ENCODE measurements at regions not wholly inside any gene's neighbourhood (a gene's known extent, or its start where the extent isn't known, plus 50 kb on each side); places are given as distances from the start of the nearest gene placed in this dataset.

GRCh38 chr9:129343424-129344375 is 165.6 kb upstream of the IER5L start:
- no peak for DNase-seq (ENCODE audit: low read depth)

GRCh38 chr9:129342591-129343423 is 164.7 kb upstream of the IER5L start:
- DNase-seq (ENCODE audit: low read depth), result no peak

DNA sequence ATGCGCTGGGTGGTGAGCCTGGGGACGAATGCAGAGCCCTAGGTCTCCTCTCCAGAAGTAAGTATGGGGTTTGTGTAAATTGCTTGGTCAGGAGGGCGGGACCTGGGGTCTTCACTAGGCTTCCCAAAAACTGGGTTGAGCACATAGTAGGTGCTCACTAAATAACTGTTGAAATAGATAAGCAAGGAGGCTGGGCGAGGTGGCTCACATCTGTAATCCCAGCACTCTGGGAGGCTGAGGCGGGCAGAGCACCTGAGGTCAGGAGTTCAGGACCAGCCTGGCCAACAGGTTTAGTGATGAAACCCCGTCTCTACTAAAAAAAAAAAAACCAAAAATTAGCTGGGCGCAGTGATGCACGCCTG is 163.9 kb upstream of the IER5L start:
- DNase-seq (ENCODE audit: low read depth), result no peak

DNA sequence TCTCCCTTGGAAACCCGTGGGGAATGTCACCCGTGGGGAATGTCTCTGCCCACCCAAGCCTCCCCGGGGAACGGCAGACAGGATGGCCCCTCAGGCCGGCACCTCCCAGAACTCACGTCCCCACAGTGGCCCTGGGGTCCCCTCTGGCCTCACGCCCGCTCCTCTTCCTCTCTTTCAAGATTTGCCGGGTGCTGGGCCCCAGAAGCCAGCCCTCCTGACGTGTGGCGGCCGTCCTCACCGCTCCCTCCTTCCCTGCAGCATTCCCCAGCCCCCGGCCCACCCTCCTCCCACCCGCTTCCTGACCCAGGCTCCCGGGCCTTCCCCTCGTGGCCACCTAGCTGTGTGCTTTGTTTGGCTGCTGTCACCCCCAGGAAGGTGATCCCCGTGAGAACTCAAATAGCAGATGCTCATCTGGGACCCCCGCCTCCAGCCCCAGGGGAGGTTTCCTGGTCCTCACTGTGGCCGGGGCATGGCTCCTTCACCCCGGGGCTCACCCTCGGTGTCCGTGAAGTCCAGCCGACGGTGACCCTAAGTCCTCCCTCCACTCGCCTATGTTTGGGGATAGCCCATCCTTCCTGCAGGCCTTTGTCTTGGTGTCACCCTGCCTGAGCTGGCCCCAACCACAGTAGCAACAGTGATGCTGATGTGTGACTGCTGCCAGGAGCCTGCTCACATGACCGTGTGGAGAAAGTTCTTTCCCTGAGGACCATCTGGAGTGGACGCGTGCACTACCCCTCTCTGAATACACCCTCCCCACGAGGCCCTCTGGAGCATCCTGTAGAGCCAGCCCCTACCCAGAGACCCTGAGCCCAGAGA is 163.3 kb upstream of the IER5L start:
- no peak for DNase-seq (ENCODE audit: low read depth)

GRCh38 chr9:129340427-129341170 is 162.5 kb upstream of the IER5L start:
- DNase-seq (ENCODE audit: low read depth), result no peak

GRCh38 chr9:129339539-129340157 is 161.6 kb upstream of the IER5L start:
- no peak for DNase-seq (ENCODE audit: low read depth)

DNA sequence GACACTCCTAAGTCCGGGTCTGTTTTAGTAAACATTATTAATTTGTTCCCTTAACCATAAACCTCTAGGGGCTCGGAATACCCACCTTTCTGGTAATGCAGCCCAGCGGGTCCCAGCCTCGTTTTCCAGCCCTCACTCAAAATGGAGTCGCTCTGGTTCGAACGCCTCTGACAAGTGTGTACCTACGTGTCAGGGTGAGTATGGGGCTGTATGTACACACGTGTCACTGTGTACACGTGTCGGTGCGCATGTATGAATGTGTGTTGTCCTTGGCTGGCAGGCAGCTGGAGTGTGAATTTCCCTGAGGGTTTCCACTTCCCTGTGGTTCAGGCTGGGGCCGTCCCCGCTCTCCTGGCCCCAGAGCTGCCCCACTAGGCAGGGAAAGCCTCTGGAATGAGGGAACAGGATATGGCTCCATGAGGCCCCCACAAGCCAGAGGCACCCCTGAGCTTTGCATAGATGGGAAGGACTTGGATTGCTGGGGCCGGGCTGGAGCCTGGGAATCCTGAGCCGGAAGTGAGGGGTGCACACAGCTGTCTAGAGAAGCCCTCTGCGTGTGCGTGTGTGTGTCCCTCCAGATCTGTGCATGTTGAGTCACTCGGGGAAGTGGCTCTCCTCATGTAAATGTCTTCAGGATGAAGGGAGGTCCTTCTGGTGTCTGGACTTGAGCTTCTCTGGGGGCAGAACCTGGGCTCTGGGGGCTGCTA is 160.8 kb upstream of the IER5L start:
- DNase-seq (ENCODE audit: low read depth), result no peak

DNA sequence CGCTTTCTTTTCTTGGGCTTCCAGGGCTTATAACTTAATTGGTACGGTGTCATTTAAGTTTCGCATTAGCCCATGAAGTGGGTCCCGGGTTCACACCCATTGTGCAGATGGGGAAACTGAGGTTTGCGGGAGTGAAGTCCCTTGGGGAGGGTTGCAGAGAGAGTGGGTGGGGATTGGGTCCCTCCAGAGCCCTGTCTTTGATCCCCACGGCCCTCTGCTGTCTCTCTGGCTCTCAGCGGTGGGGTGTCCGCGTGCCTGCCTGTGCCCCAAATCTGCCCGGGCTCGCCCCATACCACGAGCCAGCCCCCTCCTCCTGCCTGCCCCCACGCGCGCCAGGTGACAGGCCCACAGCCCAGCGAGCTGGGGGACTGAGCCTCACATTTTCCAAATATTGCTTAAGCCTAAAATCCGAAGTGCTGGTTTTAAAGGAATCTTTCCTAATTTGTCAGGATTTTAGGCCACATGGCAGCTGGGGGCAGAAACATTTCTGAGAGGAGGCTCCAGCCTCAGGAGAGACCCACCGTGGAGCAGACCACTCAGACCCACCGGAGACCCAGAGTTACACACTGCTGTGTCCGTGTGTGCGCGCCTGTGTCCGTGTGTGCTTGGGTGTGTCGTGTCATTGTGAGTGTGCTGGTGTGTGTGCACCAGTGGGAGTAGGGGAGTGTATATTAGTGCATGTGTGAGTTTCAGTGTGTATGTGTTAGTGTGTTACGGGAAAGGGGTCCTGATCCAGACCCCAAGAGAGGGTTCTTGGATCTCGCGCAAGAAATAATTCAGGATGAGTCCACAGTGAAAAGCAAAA is 159.5 kb upstream of the IER5L start:
- DNase-seq (ENCODE audit: low read depth), result no peak

DNA sequence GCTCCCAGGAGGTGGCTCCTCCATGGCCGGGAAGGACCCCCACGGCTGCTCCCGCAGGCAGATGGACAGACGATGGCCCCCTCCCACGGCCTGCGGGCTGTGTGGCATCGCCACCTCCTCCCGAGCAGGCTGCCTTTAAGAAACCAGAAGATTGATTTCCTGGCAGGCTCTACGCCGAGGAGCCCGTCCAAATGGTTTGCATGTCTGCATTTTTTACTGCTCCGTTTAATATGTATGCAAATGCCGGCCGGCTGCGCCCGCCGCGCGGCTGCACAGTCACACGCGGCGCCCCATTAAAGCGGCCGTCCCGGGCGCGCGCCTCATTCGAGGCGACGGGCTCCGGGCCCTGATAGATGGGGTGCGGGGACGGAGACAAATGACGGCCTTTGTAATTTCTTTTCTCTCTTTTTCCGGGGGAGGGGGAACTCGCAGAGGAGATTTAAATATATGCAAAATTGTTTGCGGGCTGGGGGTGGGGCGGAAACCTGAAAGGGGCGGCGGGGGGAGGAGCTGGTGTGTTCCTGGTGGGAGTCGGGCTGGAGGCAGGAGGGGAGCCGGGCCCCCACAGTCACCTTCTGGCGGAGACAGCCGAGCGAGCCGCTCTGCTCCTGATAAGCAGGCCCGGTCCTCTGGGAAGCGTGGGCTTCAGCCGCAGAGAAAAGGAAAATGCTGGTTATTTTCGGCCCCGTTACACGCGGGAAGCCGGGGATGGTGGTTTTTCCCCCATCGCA is 158.7 kb upstream of the IER5L start:
- no peak for DNase-seq (ENCODE audit: low read depth)

GRCh38 chr9:129336130-129336528 is 158.1 kb upstream of the IER5L start:
- DNase-seq (ENCODE audit: low read depth), result no peak

- DNase-seq (ENCODE audit: low read depth), result no peak
Measured at GRCh38 chr9:129335464-129336129, 157.5 kb upstream of the IER5L start.

DNA sequence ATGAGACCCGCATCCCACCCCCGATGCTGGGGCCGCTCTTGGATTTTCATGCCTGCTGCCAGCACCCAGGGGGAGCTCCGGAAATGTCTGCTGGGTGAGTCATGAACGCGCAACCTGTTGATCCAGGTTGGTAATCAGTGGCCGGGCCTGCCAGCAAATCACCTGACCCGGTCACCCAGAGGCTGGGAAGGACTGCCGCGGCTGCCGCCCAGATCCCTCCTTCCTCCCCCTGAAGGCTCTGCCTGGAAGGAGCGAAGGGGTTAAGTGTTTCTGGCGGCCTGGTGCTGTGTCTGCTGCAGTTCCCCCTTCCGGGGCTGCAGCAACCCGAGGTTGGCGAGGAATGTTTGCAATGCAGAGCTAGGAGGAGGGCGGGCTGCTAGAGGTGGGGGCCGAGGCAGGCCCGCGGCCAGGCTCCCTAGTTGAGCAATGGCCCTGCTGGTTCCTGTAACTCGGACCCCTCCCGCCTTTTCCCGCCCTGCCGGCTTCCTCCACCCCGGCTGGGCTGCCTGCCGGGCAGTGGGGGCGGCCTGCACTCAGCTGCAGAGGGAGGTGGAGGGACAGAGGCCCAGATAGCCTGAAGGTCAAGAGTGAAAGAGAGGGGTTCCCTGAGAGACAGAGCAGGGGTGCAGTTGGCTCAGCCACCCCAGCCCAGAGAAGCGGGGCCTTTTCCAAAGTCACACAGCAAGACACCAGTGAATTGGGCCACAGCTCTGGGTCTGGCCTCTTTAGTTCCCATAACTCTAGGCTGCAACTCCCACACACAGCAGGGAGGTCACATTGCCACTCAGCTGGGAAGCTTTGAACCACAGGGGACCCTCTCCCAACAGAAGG is 156.3 kb upstream of the IER5L start:
- peak; percentile 67 for DNase-seq (ENCODE audit: low read depth)

DNA sequence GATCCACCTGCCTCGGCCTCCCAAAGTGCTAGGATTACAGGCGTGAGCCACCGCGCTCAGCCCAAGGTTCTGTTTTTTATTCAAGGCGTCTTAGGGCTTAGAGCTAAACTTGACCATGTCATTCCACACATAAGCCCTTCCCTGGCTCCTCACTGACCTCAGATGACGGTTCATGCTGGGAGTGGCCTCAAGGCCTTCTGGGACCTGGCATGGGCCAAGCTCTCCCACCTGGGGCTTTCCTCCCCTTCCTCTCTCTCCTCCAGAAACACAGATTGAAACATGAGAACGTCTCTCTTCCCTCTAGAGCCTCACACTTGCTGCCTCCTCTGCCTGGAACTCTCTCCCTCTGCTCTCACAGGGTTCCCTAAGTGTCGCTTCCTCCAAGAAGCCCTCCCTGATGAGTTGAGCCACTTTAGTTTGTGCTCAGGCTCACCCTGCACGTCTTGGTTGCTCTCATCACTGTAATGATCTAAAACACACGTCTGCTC is 155.6 kb upstream of the IER5L start:
- DNase-seq (ENCODE audit: low read depth), result no peak

- DNase-seq (ENCODE audit: low read depth), result no peak
Measured at GRCh38 chr9:129332581-129332980, 154.5 kb upstream of the IER5L start.

- DNase-seq (ENCODE audit: low read depth), result no peak
Measured at GRCh38 chr9:129331772-129332500, 153.9 kb upstream of the IER5L start.

- DNase-seq (ENCODE audit: low read depth), result no peak
Measured at GRCh38 chr9:129331493-129331765, 153.4 kb upstream of the IER5L start.
